ENCODE measurements at regions not wholly inside any gene's neighbourhood (a gene's known extent, or its start where the extent isn't known, plus 50 kb on each side); places are given as distances from the start of the nearest gene placed in this dataset.

DNA sequence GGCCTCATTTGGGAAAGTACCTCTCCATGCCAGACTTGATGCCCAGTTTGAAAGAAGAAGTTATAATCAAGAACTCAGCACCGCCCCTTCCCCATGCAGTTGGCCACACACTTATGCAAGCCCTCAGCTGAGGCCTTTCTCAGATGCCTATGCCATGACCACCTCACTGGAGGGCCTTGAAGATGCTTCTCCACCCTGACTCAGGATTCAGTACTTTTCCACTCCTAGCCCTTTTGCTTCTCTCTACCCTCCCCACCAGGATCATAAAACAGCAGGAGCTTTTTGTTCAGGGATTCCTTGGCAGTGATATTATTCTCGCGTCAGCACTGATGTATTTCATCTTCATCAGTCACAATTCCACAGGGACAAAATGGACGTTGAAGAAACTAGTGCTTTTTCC lies 313.5 kb downstream of the PYDC2 start:
- Histone ChIP-seq H3K9me3 (ENCODE audit: control insufficient read depth, insufficient read depth, low read length) (peaks cover 3% of the 10 kb centered on the region; the same call in 1 of the 2 replicates), H3K79me2 (ENCODE audit: control insufficient read depth, low read length) (no peaks in the 10 kb centered on the region), H3K4me1 (ENCODE audit: control insufficient read depth, low read length) (no peaks in the 10 kb centered on the region), H3K36me3 (ENCODE audit: control insufficient read depth, low read length) (no peaks in the 10 kb centered on the region), H3K27ac (ENCODE audit: low read depth, low read length) (no peak overlapping the region), H3K27me3 (ENCODE audit: control insufficient read depth, low read length) (no peaks in the 10 kb centered on the region), H4K20me1 (ENCODE audit: control insufficient read depth, insufficient read depth, low read depth, low read length) (no peaks in the 10 kb centered on the region), H3K4me2 (ENCODE audit: low read length) (no peak overlapping the region), H3K9me2 (replicated peaks; ENCODE audit: control insufficient read depth, low read length) (no peaks in the 10 kb centered on the region), H3K4me3 (ENCODE audit: low read length) (no peak overlapping the region), H3F3A (ENCODE audit: control insufficient read depth, insufficient read depth) (no peaks in the 10 kb centered on the region)
- TF ChIP-seq, protein P1, sequence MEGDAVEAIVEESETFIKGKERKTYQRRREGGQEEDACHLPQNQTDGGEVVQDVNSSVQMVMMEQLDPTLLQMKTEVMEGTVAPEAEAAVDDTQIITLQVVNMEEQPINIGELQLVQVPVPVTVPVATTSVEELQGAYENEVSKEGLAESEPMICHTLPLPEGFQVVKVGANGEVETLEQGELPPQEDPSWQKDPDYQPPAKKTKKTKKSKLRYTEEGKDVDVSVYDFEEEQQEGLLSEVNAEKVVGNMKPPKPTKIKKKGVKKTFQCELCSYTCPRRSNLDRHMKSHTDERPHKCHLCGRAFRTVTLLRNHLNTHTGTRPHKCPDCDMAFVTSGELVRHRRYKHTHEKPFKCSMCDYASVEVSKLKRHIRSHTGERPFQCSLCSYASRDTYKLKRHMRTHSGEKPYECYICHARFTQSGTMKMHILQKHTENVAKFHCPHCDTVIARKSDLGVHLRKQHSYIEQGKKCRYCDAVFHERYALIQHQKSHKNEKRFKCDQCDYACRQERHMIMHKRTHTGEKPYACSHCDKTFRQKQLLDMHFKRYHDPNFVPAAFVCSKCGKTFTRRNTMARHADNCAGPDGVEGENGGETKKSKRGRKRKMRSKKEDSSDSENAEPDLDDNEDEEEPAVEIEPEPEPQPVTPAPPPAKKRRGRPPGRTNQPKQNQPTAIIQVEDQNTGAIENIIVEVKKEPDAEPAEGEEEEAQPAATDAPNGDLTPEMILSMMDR (IDR thresholded peaks at IDR 0.05; ENCODE audit: low read depth, low read length, poor library complexity, severe bottlenecking), result no peak
- TF ChIP-seq EZH2phosphoT487 (IDR thresholded peaks at IDR 0.05; ENCODE audit: borderline replicate concordance, low read length), result no peak

DNA sequence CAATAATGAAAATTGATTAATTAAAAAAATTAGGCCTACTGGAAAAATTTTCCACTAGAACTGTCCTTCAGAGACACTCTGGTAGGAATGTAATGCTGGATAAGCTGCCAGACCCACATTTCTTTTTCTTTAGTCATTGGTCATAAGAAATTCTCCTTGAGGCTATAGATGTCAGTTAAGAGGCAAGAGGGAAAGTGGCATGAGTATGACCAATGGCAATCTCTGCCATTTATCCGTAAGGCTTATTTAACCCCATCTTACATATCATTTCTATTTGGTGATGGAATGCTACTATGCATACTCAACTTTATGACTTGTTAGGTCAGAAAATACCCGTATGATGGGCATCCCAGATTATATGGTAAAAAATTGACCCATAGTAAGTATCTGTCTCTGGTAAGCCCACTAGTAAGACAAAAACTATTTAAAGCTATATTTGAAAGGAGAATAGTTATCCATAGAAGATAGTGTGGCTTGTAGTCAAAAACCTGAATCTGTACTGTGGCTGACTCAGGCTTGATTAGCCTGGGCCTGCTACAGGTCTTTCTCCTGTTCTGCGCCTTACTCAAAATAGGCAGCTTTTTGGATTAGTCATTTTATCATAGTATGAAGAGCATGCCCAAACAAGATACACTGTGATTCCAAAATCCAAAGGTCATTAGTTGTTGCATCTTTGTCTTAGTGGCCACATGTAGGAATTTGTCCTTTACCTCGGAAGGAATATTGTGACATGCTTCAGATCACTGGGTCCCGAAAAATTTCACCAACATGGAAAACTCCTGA lies 314.7 kb downstream of the PYDC2 start:
- Histone ChIP-seq H4K20me1 (ENCODE audit: control insufficient read depth, insufficient read depth, low read depth, low read length) (no peaks in the 10 kb centered on the region), H3K9me3 (ENCODE audit: control insufficient read depth, insufficient read depth, low read length) (peaks cover 3% of the 10 kb centered on the region; the same call in 1 of the 2 replicates), H3K27ac (ENCODE audit: low read depth, low read length) (no peak overlapping the region), H3K9me2 (replicated peaks; ENCODE audit: control insufficient read depth, low read length) (no peaks in the 10 kb centered on the region), H3K4me3 (ENCODE audit: low read length) (no peak overlapping the region), H3K79me2 (ENCODE audit: control insufficient read depth, low read length) (no peaks in the 10 kb centered on the region), H3K4me1 (ENCODE audit: control insufficient read depth, low read length) (no peaks in the 10 kb centered on the region), H3K4me2 (ENCODE audit: low read length) (no peak overlapping the region), H3K36me3 (ENCODE audit: control insufficient read depth, low read length) (no peaks in the 10 kb centered on the region), H3K27me3 (ENCODE audit: control insufficient read depth, low read length) (no peaks in the 10 kb centered on the region), H3F3A (ENCODE audit: control insufficient read depth, insufficient read depth) (no peaks in the 10 kb centered on the region)
- TF ChIP-seq EZH2phosphoT487 (IDR thresholded peaks at IDR 0.05; ENCODE audit: borderline replicate concordance, low read length), result no peak
- TF ChIP-seq, protein P1 (IDR thresholded peaks at IDR 0.05; ENCODE audit: low read depth, low read length, poor library complexity, severe bottlenecking), result no peak

DNA sequence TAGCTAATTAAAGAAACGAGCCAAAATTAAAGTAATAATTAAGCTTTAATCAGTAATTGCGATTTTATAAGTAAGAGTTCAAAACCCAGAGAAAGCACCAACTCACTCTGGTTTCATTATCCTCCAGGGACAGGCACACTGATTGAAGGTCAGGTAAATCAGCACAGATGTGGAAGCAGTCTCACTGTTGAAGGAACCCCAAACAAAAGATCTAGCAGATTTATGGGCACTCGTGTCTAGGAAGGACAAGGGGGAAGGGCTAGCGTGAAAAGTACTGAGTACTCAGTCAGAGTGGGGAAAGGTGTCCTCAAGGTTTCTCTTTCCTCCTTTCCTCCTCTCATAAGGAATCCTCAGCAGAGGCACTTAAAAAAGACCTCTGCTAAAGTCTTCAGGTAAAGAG lies 320.1 kb downstream of the PYDC2 start:
- H3K27me3 ChIP-seq (ENCODE audit: control insufficient read depth, low read length), result no peaks in the 10 kb centered on the region
- H3K79me2 ChIP-seq (ENCODE audit: control insufficient read depth, low read length), result no peaks in the 10 kb centered on the region
- no peak overlapping the region for H3K4me3 ChIP-seq (ENCODE audit: low read length)
- H3K9me3 ChIP-seq (ENCODE audit: control insufficient read depth, insufficient read depth, low read length), result peaks cover 3% of the 10 kb centered on the region; the same call in 1 of the 2 replicates
- TF ChIP-seq, protein P1 (IDR thresholded peaks at IDR 0.05; ENCODE audit: low read depth, low read length, poor library complexity, severe bottlenecking), result no peak
- no peak for TF ChIP-seq EZH2phosphoT487 (IDR thresholded peaks at IDR 0.05; ENCODE audit: borderline replicate concordance, low read length)
- no peaks in the 10 kb centered on the region for H3K9me2 ChIP-seq (replicated peaks; ENCODE audit: control insufficient read depth, low read length)
- H3F3A ChIP-seq (ENCODE audit: control insufficient read depth, insufficient read depth), result no peaks in the 10 kb centered on the region
- H3K4me1 ChIP-seq (ENCODE audit: control insufficient read depth, low read length), result no peaks in the 10 kb centered on the region
- H3K4me2 ChIP-seq (ENCODE audit: low read length), result no peak overlapping the region
- H3K27ac ChIP-seq (ENCODE audit: low read depth, low read length), result no peak overlapping the region
- H3K36me3 ChIP-seq (ENCODE audit: control insufficient read depth, low read length), result no peaks in the 10 kb centered on the region
- no peaks in the 10 kb centered on the region for H4K20me1 ChIP-seq (ENCODE audit: control insufficient read depth, insufficient read depth, low read depth, low read length)

Data from DOHH2 (cell line).